NCI-H2171 (cell line): ENCODE measurements at regions not wholly inside any gene's neighbourhood (a gene's known extent, or its start where the extent isn't known, plus 50 kb on each side); places are given as distances from the start of the nearest gene placed in this dataset.
A peak's percentile ranks its signal among the peaks of the same experiment; 100 is the strongest.

Source experiments
- DNase-seq: peaks from one replicate; lab custom pipeline; 2025; lab: John Stamatoyannopoulos, UW

- DNase-seq = no peak
Measured at GRCh38 chr2:34098256-34098655, 499.2 kb upstream of the FAM98A start.

GRCh38 chr2:34096562-34097171, 497.6 kb upstream of the FAM98A start:
- DNase-seq = peak; percentile 39

GRCh38 chr2:34093790-34094189, 494.7 kb upstream of the FAM98A start:
- DNase-seq = no peak

- no peak for DNase-seq
Measured at GRCh38 chr2:34070196-34070595, 471.1 kb upstream of the FAM98A start.

GRCh38 chr2:34069604-34070003, 470.5 kb upstream of the FAM98A start:
- no peak for DNase-seq

- no peak for DNase-seq
Measured at GRCh38 chr2:34050413-34050812, 451.3 kb upstream of the FAM98A start.

- DNase-seq = no peak
Measured at GRCh38 chr2:34045101-34045655, 446.1 kb upstream of the FAM98A start.

- no peak for DNase-seq
Measured at GRCh38 chr2:34037886-34038285, 438.8 kb upstream of the FAM98A start.

GRCh38 chr2:34037157-34037556, 438.1 kb upstream of the FAM98A start:
- no peak for DNase-seq

- no peak for DNase-seq
Measured at GRCh38 chr2:34031097-34031496, 432.0 kb upstream of the FAM98A start.

- no peak for DNase-seq
Measured at GRCh38 chr2:34030273-34030672, 431.2 kb upstream of the FAM98A start.

GRCh38 chr2:34029073-34029472, 430.0 kb upstream of the FAM98A start:
- no peak for DNase-seq

GRCh38 chr2:34025196-34025595, 426.1 kb upstream of the FAM98A start:
- no peak for DNase-seq

GRCh38 chr2:34012715-34013302, 413.7 kb upstream of the FAM98A start:
- peak; percentile 25 for DNase-seq

- DNase-seq = no peak
Measured at GRCh38 chr2:34011684-34012083, 412.6 kb upstream of the FAM98A start.

GRCh38 chr2:34005901-34006300, 406.8 kb upstream of the FAM98A start:
- no peak for DNase-seq

GRCh38 chr2:34004936-34005335, 405.8 kb upstream of the FAM98A start:
- no peak for DNase-seq

GRCh38 chr2:34003795-34004194, 404.7 kb upstream of the FAM98A start:
- DNase-seq = no peak

GRCh38 chr2:34001557-34001956, 402.5 kb upstream of the FAM98A start:
- no peak for DNase-seq

GRCh38 chr2:33984131-33984530, 385.0 kb upstream of the FAM98A start:
- no peak for DNase-seq

- no peak for DNase-seq
Measured at GRCh38 chr2:33978471-33978870, 379.4 kb upstream of the FAM98A start.

- DNase-seq = no peak
Measured at GRCh38 chr2:33975498-33975897, 376.4 kb upstream of the FAM98A start.

GRCh38 chr2:33967103-33967502, 368.0 kb upstream of the FAM98A start:
- DNase-seq = no peak

GRCh38 chr2:33958591-33958990, 359.5 kb upstream of the FAM98A start:
- no peak for DNase-seq
